ENCODE measurements at regions not wholly inside any gene's neighbourhood (a gene's known extent, or its start where the extent isn't known, plus 50 kb on each side); places are given as distances from the start of the nearest gene placed in this dataset.

DNA sequence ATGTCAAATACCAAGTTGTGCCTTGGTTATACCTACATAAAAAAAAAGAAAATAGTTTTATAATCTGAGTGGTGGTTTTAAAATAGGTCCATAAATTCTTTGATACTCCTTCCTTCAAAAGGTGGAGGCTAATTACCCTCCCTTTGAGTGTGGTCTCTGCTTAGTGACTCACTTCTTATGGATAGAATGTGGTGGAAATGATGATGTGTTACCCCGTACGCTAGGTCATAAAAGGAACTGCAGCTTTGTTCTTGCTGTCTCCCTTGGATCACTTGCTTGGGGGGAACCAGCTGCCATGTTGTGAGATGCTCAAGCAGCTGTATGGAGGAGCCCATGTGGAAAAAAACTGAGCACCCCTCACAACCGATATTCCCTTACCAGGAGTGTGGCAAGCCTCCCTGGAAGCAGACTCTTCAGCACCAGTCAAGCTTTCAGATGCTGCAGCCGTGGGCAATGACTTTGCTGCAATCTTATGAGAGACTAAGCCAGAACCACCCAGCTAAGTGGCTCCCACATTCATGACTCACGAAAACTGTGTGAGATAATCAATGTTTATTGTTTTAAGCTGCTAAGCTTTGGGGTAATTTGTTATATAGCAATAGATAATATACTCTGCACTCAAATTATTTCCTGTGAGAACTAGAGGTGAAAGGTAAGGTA, 195.0 kb upstream of the GATB start:
- TF ChIP-seq POLR2A (IDR thresholded peaks at IDR 0.05): no peak
- TF ChIP-seq, protein P1, sequence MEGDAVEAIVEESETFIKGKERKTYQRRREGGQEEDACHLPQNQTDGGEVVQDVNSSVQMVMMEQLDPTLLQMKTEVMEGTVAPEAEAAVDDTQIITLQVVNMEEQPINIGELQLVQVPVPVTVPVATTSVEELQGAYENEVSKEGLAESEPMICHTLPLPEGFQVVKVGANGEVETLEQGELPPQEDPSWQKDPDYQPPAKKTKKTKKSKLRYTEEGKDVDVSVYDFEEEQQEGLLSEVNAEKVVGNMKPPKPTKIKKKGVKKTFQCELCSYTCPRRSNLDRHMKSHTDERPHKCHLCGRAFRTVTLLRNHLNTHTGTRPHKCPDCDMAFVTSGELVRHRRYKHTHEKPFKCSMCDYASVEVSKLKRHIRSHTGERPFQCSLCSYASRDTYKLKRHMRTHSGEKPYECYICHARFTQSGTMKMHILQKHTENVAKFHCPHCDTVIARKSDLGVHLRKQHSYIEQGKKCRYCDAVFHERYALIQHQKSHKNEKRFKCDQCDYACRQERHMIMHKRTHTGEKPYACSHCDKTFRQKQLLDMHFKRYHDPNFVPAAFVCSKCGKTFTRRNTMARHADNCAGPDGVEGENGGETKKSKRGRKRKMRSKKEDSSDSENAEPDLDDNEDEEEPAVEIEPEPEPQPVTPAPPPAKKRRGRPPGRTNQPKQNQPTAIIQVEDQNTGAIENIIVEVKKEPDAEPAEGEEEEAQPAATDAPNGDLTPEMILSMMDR (IDR thresholded peaks at IDR 0.05): no peak
